Prostate gland (tissue), 2 donors: ENCODE measurements at regions not wholly inside any gene's neighbourhood (a gene's known extent, or its start where the extent isn't known, plus 50 kb on each side); places are given as distances from the start of the nearest gene placed in this dataset.

ENCODE experiments used
- DNase-seq: peaks from one replicate; pipeline ENCODE4 v3.0.0-alpha.2; 2019; ENCODE audit warnings: low spot score
- H3K27ac ChIP-seq, 2 donors: fragments of 200-600 bp; sonication (generic); 2 replicates each; pipeline ENCODE4 v1.5.1; 2017 to 2019
- H3K27me3 ChIP-seq: fragments of 200-600 bp; sonication (generic); replicated peaks from 2 replicates; pipeline ENCODE4 v1.5.1; 2019; ENCODE audit not compliant: insufficient read depth
- H3K36me3 ChIP-seq, 2 donors: fragments of 200-600 bp; sonication (generic); 1 replicate in 1 of 2; 2 replicates in 1 of 2; pipeline versions ENCODE4 v1.5.1 to v1.8.1; 2017 to 2019
- H3K4me1 ChIP-seq: fragments of 200-600 bp; sonication (generic); replicated peaks from 2 replicates; pipeline ENCODE4 v1.5.1; 2019
- H3K4me3 ChIP-seq, 2 donors: fragments of 200-600 bp; sonication (generic); 2 replicates each; pipeline ENCODE4 v1.5.1; 2017 to 2019
- H3K9me3 ChIP-seq: fragments of 200-600 bp; sonication (generic); 2 replicates; pipeline ENCODE4 v1.5.1; 2017
- CTCF ChIP-seq, 4 experiments: fragments of 200-600 bp in 2 of 4; fragments of 450-650 bp in 2 of 4; sonication (generic) in 2 of 4; IDR thresholded peaks; 1 replicate in 3 of 4; 2 replicates in 1 of 4; pipeline ENCODE4 v1.5.1; 2016 to 2019; ENCODE audit warnings: antibody characterized with exemption in 4 of 4, mild to moderate bottlenecking in 2 of 4, moderate library complexity in 2 of 4
- POLR2A ChIP-seq: fragments of 450-650 bp; IDR thresholded peaks from one replicate; pipeline ENCODE4 v1.6.1; 2016; ENCODE audit warnings: antibody characterized with exemption, mild to moderate bottlenecking
- POLR2AphosphoS5 ChIP-seq: sonication (generic); formaldehyde crosslinking; IDR thresholded peaks from one replicate; pipeline ENCODE4 v1.6.1; 2017; ENCODE audit warnings: antibody characterized with exemption
- WGBS: methylation state at CpG from one replicate; pipeline ENCODE4 v1.1.5; 2018; 5-methylcytosine and 5-hydroxymethylcytosine counted together
- intact Hi-C: fragments of 100-400 bp; cut with DNase I; formaldehyde crosslinking; loops from one replicate; pipeline ENCODE4 v1.14.2; 2022

- no peaks in the 10 kb centered on the region for H3K36me3 ChIP-seq
- H3K4me3 ChIP-seq: no peak overlapping the region
- no peaks in the 10 kb centered on the region for H3K4me1 ChIP-seq
- no peaks in the 10 kb centered on the region for H3K27me3 ChIP-seq
- H3K9me3 ChIP-seq: no peaks in the 10 kb centered on the region
- 93% methylated on average over 2 of the region's 2 CpGs for WGBS
- no peak overlapping the region for H3K27ac ChIP-seq
- intact Hi-C loops: no loop called here
- no peak for DNase-seq
- TF ChIP-seq CTCF (IDR thresholded peaks at IDR 0.05): no peak
- TF ChIP-seq POLR2A: no peak
- TF ChIP-seq POLR2AphosphoS5: no peak
Observed at GRCh38 chr2:604854-605524, 72.2 kb downstream of the TMEM18 start.

- TF ChIP-seq POLR2AphosphoS5: no peak
- no peak for TF ChIP-seq POLR2A
- TF ChIP-seq CTCF (IDR thresholded peaks at IDR 0.05): no peak
- H3K36me3 ChIP-seq: no peaks in the 10 kb centered on the region
Observed at GRCh38 chr2:604385-604784, 72.8 kb downstream of the TMEM18 start.

GRCh38 chr2:603869-604268 is 73.3 kb downstream of the TMEM18 start:
- no peaks in the 10 kb centered on the region for H3K4me1 ChIP-seq
- no peak for DNase-seq
- TF ChIP-seq CTCF (IDR thresholded peaks at IDR 0.05) (no peak), POLR2A (no peak), POLR2AphosphoS5 (no peak)
- H3K27me3 ChIP-seq: no peaks in the 10 kb centered on the region
- H3K36me3 ChIP-seq: no peaks in the 10 kb centered on the region
- no peaks in the 10 kb centered on the region for H3K9me3 ChIP-seq
- no peak overlapping the region for H3K27ac ChIP-seq
- no peak overlapping the region for H3K4me3 ChIP-seq
- intact Hi-C loops: no loop called here
- 53% methylated on average over 8 of the region's 8 CpGs for WGBS

More at GRCh38 chr2:604385-604784, 72.8 kb downstream of the TMEM18 start:
- WGBS: 80% methylated on average over 9 of the region's 9 CpGs
- Histone ChIP-seq H3K4me3 (no peak overlapping the region), H3K4me1 (no peaks in the 10 kb centered on the region), H3K27ac (no peak overlapping the region), H3K27me3 (no peaks in the 10 kb centered on the region), H3K9me3 (no peaks in the 10 kb centered on the region)
- no peak for DNase-seq
- intact Hi-C loops: no loop called here

GRCh38 chr2:603427-603826 is 73.8 kb downstream of the TMEM18 start:
- Histone ChIP-seq H3K27ac (no peak overlapping the region), H3K36me3 (no peaks in the 10 kb centered on the region), H3K4me1 (no peaks in the 10 kb centered on the region), H3K4me3 (no peak overlapping the region), H3K27me3 (no peaks in the 10 kb centered on the region), H3K9me3 (no peaks in the 10 kb centered on the region)
- DNase-seq: no peak
- intact Hi-C loops: no loop called here
- 72% methylated on average over 5 of the region's 5 CpGs for WGBS
- TF ChIP-seq POLR2AphosphoS5 (no peak), POLR2A (no peak), CTCF (IDR thresholded peaks at IDR 0.05) (no peak)
